ENCODE measurements at regions not wholly inside any gene's neighbourhood (a gene's known extent, or its start where the extent isn't known, plus 50 kb on each side); places are given as distances from the start of the nearest gene placed in this dataset.

DNA sequence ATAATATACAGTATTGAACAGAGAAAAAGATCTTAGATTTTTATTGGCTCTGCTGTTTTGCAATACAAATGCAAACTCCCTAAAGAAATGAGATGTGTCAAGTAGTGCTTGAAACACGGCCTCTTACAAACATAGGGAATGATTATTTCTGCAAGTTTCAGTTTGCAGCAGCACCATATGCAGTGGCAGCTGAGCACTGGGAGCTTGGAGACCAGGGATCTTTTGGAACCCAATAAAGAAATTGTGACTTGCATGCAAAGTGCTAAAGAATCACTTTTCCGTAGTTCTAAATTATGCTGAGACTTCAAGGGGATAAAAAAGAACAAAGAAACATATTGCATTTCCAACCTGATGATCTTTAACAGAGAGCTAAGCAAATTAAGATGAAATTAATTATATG, 674.6 kb upstream of the ZNF608 start:
- no peak for TF ChIP-seq POLR2A (IDR thresholded peaks at IDR 0.05)
- TF ChIP-seq, protein P1, sequence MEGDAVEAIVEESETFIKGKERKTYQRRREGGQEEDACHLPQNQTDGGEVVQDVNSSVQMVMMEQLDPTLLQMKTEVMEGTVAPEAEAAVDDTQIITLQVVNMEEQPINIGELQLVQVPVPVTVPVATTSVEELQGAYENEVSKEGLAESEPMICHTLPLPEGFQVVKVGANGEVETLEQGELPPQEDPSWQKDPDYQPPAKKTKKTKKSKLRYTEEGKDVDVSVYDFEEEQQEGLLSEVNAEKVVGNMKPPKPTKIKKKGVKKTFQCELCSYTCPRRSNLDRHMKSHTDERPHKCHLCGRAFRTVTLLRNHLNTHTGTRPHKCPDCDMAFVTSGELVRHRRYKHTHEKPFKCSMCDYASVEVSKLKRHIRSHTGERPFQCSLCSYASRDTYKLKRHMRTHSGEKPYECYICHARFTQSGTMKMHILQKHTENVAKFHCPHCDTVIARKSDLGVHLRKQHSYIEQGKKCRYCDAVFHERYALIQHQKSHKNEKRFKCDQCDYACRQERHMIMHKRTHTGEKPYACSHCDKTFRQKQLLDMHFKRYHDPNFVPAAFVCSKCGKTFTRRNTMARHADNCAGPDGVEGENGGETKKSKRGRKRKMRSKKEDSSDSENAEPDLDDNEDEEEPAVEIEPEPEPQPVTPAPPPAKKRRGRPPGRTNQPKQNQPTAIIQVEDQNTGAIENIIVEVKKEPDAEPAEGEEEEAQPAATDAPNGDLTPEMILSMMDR (IDR thresholded peaks at IDR 0.05), result no peak

All from suprapubic skin (tissue), 3 donors.